PC-3 (cell line): ENCODE measurements at regions not wholly inside any gene's neighbourhood (a gene's known extent, or its start where the extent isn't known, plus 50 kb on each side); places are given as distances from the start of the nearest gene placed in this dataset.

Experiments used
- EZH2phosphoT487 ChIP-seq: fragments of 300-600 bp; sonication (generic); IDR thresholded peaks from 2 replicates; pipeline ENCODE4 v1.6.1; 2018; ENCODE audit warnings: mild to moderate bottlenecking, antibody characterized with exemption, low read length, borderline replicate concordance
- TF ChIP-seq, protein P1 (sequence below): fragments of 300-600 bp; sonication (generic); conservative IDR thresholded peaks from 2 replicates; pipeline ENCODE4 v1.5.1; 2017; ENCODE audit warnings: antibody characterized with exemption, low read depth, mild to moderate bottlenecking, low read length

DNA sequence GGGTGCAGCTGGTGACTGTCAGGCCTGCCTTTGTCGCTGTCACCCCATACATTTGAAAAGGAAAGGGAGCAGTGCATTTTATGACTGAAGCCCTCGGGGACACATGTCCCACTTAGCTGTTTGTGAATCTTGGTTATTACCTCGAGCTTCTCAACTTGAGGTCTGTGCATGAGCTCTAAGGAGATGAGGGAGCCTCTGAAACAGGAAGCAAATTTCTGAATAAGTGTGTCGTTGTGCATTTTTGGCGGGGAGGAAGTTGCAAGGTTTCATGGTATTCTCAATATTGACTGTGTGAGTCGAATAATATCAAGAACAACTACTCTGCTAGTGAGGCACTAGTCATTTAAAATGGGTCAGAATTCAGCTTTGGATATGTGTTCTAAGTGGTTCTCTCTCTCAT, 149.7 kb upstream of the PLET1 start:
- TF ChIP-seq, protein P1, sequence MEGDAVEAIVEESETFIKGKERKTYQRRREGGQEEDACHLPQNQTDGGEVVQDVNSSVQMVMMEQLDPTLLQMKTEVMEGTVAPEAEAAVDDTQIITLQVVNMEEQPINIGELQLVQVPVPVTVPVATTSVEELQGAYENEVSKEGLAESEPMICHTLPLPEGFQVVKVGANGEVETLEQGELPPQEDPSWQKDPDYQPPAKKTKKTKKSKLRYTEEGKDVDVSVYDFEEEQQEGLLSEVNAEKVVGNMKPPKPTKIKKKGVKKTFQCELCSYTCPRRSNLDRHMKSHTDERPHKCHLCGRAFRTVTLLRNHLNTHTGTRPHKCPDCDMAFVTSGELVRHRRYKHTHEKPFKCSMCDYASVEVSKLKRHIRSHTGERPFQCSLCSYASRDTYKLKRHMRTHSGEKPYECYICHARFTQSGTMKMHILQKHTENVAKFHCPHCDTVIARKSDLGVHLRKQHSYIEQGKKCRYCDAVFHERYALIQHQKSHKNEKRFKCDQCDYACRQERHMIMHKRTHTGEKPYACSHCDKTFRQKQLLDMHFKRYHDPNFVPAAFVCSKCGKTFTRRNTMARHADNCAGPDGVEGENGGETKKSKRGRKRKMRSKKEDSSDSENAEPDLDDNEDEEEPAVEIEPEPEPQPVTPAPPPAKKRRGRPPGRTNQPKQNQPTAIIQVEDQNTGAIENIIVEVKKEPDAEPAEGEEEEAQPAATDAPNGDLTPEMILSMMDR, result no peak
- no peak for TF ChIP-seq EZH2phosphoT487
